Parathyroid adenoma (tissue), 2 donors: ENCODE measurements at regions not wholly inside any gene's neighbourhood (a gene's known extent, or its start where the extent isn't known, plus 50 kb on each side); places are given as distances from the start of the nearest gene placed in this dataset.
"Not testable (repeated sequence)": the region's sequence is repeated elsewhere in the genome, so short reads cannot be mapped to it uniquely, and the experiment has no call there.

Experiments
- H2AFZ ChIP-seq: fragments of 300-600 bp; sonication (generic); one replicate; pipeline ENCODE4 v1.7.0; 2017; ENCODE audit warnings: antibody characterized with exemption, mild to moderate bottlenecking
- H3K27ac ChIP-seq: fragments of 300-600 bp; sonication (generic); one replicate; pipeline ENCODE4 v1.7.0; 2017
- H3K27me3 ChIP-seq: fragments of 300-600 bp; sonication (generic); one replicate; pipeline ENCODE4 v1.7.0; 2017; ENCODE audit warnings: low read length; ENCODE audit not compliant: control insufficient read depth, insufficient read depth
- H3K36me3 ChIP-seq: fragments of 300-600 bp; sonication (generic); one replicate; pipeline ENCODE4 v1.7.0; 2017; ENCODE audit warnings: low read length; ENCODE audit not compliant: control insufficient read depth, insufficient read depth
- H3K4me1 ChIP-seq: fragments of 300-600 bp; sonication (generic); one replicate; pipeline ENCODE4 v1.7.0; 2017; ENCODE audit warnings: control low read depth
- H3K4me2 ChIP-seq: fragments of 300-600 bp; sonication (generic); one replicate; pipeline ENCODE4 v1.7.0; 2017; ENCODE audit warnings: low read length
- H3K4me3 ChIP-seq: fragments of 300-600 bp; sonication (generic); one replicate; pipeline ENCODE4 v1.7.0; 2017; ENCODE audit warnings: low read depth, low read length
- H3K79me2 ChIP-seq: fragments of 300-600 bp; sonication (generic); one replicate; pipeline ENCODE4 v1.7.0; 2017; ENCODE audit warnings: control low read depth
- H3K9ac ChIP-seq: fragments of 300-600 bp; sonication (generic); one replicate; pipeline ENCODE4 v1.7.0; 2017; ENCODE audit warnings: mild to moderate bottlenecking
- H3K9me3 ChIP-seq: fragments of 300-600 bp; sonication (generic); one replicate; pipeline ENCODE4 v1.7.0; 2017; ENCODE audit warnings: low read length; ENCODE audit not compliant: control insufficient read depth
- CTCF ChIP-seq: fragments of 300-600 bp; sonication (generic); IDR thresholded peaks from one replicate; pipeline ENCODE4 v1.7.0; 2017; ENCODE audit warnings: antibody characterized with exemption, mild to moderate bottlenecking
- donor health status: primary hyperparathyroidism.

- H3K79me2 ChIP-seq = no peaks in the 10 kb centered on the region
- no peaks in the 10 kb centered on the region for H3K4me1 ChIP-seq
- H3K27me3 ChIP-seq = no peaks in the 10 kb centered on the region
- no peak overlapping the region for H2AFZ ChIP-seq
- no peak overlapping the region for H3K9ac ChIP-seq
- no peak overlapping the region for H3K4me3 ChIP-seq
- no peak overlapping the region for H3K4me2 ChIP-seq
- no peak for TF ChIP-seq CTCF
- H3K27ac ChIP-seq = no peak overlapping the region
- no peaks in the 10 kb centered on the region for H3K36me3 ChIP-seq
- no peaks in the 10 kb centered on the region for H3K9me3 ChIP-seq
These were observed 290.9 kb upstream of the TACR3 start for GRCh38 chr4:104010722-104011121.

DNA sequence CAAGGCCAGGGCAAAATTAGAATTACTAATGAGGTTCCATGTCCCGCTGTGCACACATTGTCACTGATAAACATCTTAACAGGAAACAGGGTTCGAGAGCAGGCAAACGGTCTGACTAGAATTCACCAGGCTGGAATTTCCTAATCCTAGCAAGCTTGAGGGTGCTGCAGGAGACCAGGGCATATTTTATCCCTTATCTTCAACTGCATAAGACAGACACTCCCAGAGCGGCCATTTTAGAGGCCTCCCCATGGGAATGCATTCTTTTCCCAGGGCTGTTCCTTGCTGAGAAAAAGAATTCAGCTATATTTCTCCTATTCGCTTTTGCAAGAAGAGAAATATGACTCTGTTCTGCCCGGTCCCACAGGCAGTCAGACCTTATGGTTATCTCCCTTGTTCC, 282.5 kb upstream of the TACR3 start:
- H2AFZ ChIP-seq, H3K79me2 ChIP-seq: not testable (repeated sequence)

DNA sequence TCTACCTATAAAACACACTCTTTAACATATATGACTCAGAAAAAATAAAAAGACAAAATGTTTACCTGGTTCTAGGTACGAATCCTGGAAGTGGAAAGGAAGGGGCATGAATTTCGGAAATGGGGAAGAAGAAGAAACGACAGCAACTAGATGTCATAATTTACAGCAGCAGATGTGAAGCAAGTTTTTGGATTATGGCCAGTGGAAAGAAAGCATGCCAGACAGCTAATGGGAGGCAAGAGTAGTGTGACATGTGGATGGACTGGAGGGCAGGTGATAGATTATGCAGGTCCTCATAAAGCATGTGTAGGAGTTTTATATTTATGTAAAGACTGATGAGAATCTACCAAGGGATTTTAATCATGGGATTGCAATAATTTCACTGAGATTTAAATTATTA, 279.0 kb upstream of the TACR3 start:
- H3K9ac ChIP-seq = no peak overlapping the region
- no peaks in the 10 kb centered on the region for H3K9me3 ChIP-seq

More for the DNA sequence above, 282.5 kb upstream of the TACR3 start:
- H3K27ac ChIP-seq, H3K36me3 ChIP-seq, H3K4me3 ChIP-seq, H3K4me1 ChIP-seq, H3K9me3 ChIP-seq, H3K4me2 ChIP-seq, H3K27me3 ChIP-seq, H3K9ac ChIP-seq: not testable (repeated sequence)

DNA sequence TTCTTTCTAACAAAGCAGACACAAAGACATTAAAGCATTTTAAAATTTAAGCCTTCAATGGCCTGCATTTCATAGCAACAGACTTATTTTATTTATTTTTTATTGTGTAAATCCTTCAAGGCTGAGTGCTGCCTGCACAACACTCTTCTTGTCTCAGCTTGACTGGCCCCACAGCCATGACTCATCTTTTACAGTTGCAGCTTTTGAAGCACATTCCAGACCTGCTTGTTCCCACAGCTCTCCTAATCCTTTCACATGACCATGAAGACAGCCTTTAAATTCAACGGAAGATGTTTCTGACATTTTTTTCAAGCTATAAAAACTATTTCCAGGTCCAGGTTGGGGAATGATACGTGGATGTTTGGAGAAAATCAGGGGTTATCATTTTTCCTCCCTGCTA, 276.9 kb upstream of the TACR3 start:
- H3K79me2 ChIP-seq = no peaks in the 10 kb centered on the region
- no peaks in the 10 kb centered on the region for H3K4me1 ChIP-seq

More for the DNA sequence above, 279.0 kb upstream of the TACR3 start:
- H3K27ac ChIP-seq = no peak overlapping the region
- H3K4me3 ChIP-seq = no peak overlapping the region
- H3K79me2 ChIP-seq = no peaks in the 10 kb centered on the region
- no peaks in the 10 kb centered on the region for H3K4me1 ChIP-seq
- no peak overlapping the region for H2AFZ ChIP-seq
- no peak for TF ChIP-seq CTCF
- H3K36me3 ChIP-seq = no peaks in the 10 kb centered on the region
- no peak overlapping the region for H3K4me2 ChIP-seq
- H3K27me3 ChIP-seq = no peaks in the 10 kb centered on the region

DNA sequence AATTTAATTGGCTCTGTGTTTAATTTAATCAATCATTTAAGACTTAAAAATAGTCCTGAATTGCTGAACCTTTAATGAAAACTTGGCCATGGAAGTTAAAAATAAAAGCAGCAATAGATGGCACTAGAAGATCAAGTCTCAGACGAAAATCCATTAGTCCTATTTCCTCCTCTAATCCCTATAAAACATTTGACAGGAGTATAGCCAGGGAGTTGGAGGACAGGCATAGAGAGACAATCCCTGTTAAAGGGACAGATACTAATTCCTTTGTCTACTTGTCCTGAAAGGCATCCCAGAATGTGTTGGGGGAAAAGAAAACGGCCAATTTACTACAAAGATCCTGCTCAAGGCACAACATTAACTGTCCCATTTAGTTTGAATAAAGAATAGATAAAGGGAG, 276.3 kb upstream of the TACR3 start:
- H2AFZ ChIP-seq = no peak overlapping the region
- no peak for TF ChIP-seq CTCF
- H3K27ac ChIP-seq = no peak overlapping the region
- H3K79me2 ChIP-seq = no peaks in the 10 kb centered on the region
- no peaks in the 10 kb centered on the region for H3K27me3 ChIP-seq
- H3K9ac ChIP-seq = no peak overlapping the region
- H3K4me3 ChIP-seq = no peak overlapping the region
- no peaks in the 10 kb centered on the region for H3K9me3 ChIP-seq
- H3K36me3 ChIP-seq = no peaks in the 10 kb centered on the region
- H3K4me1 ChIP-seq = no peaks in the 10 kb centered on the region
- no peak overlapping the region for H3K4me2 ChIP-seq

More for the DNA sequence above, 276.9 kb upstream of the TACR3 start:
- Histone ChIP-seq H3K27ac (no peak overlapping the region), H3K36me3 (no peaks in the 10 kb centered on the region), H3K9ac (no peak overlapping the region), H3K9me3 (no peaks in the 10 kb centered on the region), H3K4me2 (no peak overlapping the region), H3K4me3 (no peak overlapping the region), H2AFZ (no peak overlapping the region), H3K27me3 (no peaks in the 10 kb centered on the region)
- TF ChIP-seq CTCF = no peak
